GM23338 (cell line): ENCODE measurements at regions not wholly inside any gene's neighbourhood (a gene's known extent, or its start where the extent isn't known, plus 50 kb on each side); places are given as distances from the start of the nearest gene placed in this dataset.

Experiments
- CREB1 ChIP-seq: fragments of 250-450 bp; sonication (Bioruptor Pico); IDR thresholded peaks from 2 replicates; pipeline ENCODE4 v1.5.0; 2020; ENCODE audit warnings: low read depth, mild to moderate bottlenecking, moderate library complexity
- CTCF ChIP-seq, 2 experiments: fragments of 200-600 bp in 1 of 2; sonication (generic) in 1 of 2; conservative IDR thresholded peaks; 2 replicates each; pipeline versions ENCODE4 v1.5.1 to v1.6.1; 2016 to 2017; ENCODE audit warnings: antibody characterized with exemption in 2 of 2, low read depth in 2 of 2, mild to moderate bottlenecking in 2 of 2, moderate library complexity in 1 of 2
- ETS1 ChIP-seq: IDR thresholded peaks from 2 replicates; pipeline ENCODE4 v1.6.1; 2016; ENCODE audit warnings: antibody characterized with exemption
- EZH2 ChIP-seq: fragments of 200-600 bp; sonication (generic); IDR thresholded peaks from one replicate; pipeline ENCODE4 v1.8.0; 2017; ENCODE audit warnings: antibody characterized with exemption, mild to moderate bottlenecking, low read depth; ENCODE audit not compliant: unreplicated experiment
- EZH2phosphoT487 ChIP-seq: fragments of 200-600 bp; sonication (generic); IDR thresholded peaks from one replicate; pipeline ENCODE4 v1.8.1; 2018; ENCODE audit warnings: antibody characterized with exemption; ENCODE audit not compliant: unreplicated experiment
- JUNB ChIP-seq: IDR thresholded peaks from one replicate; pipeline ENCODE4 v1.6.1; 2016; ENCODE audit warnings: antibody characterized with exemption; ENCODE audit not compliant: unreplicated experiment
- NANOG ChIP-seq: IDR thresholded peaks from 2 replicates; pipeline ENCODE4 v1.6.1; 2016; ENCODE audit warnings: antibody characterized with exemption, borderline replicate concordance
- POLR2AphosphoS5 ChIP-seq: IDR thresholded peaks from 2 replicates; pipeline ENCODE4 v1.6.1; 2016; ENCODE audit warnings: antibody characterized with exemption, low read depth
- REST ChIP-seq: IDR thresholded peaks from one replicate; pipeline ENCODE4 v1.6.1; 2018; ENCODE audit warnings: antibody characterized with exemption; ENCODE audit not compliant: unreplicated experiment
- STAT1 ChIP-seq: IDR thresholded peaks from one replicate; pipeline ENCODE4 v1.6.1; 2016; ENCODE audit warnings: antibody characterized with exemption; ENCODE audit not compliant: unreplicated experiment
- ZNF114 ChIP-seq: fragments of 250-450 bp; sonication (Bioruptor Pico); IDR thresholded peaks from 2 replicates; pipeline ENCODE4 v1.5.0; 2020; ENCODE audit warnings: mild to moderate bottlenecking, moderate library complexity
- ZNF331 ChIP-seq: fragments of 250-450 bp; sonication (Bioruptor Pico); IDR thresholded peaks from 2 replicates; pipeline ENCODE4 v1.5.0; 2020; ENCODE audit warnings: low read depth, mild to moderate bottlenecking, moderate library complexity
- ZNF462 ChIP-seq: fragments of 250-450 bp; sonication (Bioruptor Pico); IDR thresholded peaks from 2 replicates; pipeline ENCODE4 v1.5.0; 2020; ENCODE audit warnings: mild to moderate bottlenecking, moderate library complexity

GRCh38 chr11:79906164-79906563, 465.3 kb upstream of the TENM4 start:
- no peak for TF ChIP-seq CTCF (conservative IDR thresholded peaks at IDR 0.05; ENCODE audit: low read depth in 2 of 2)
- no peak for TF ChIP-seq REST
- no peak for TF ChIP-seq EZH2
- no peak for TF ChIP-seq POLR2AphosphoS5
- no peak for TF ChIP-seq EZH2phosphoT487
- no peak for TF ChIP-seq JUNB
- TF ChIP-seq ETS1: no peak
- no peak for TF ChIP-seq NANOG
- no peak for TF ChIP-seq ZNF114
- TF ChIP-seq CREB1 (CRISPR knock-in tag): no peak
- TF ChIP-seq ZNF462 (CRISPR knock-in tag): no peak
- TF ChIP-seq STAT1: no peak
- TF ChIP-seq ZNF331 (CRISPR knock-in tag): no peak
